GM19328 (cell line): ENCODE measurements at regions not wholly inside any gene's neighbourhood (a gene's known extent, or its start where the extent isn't known, plus 50 kb on each side); places are given as distances from the start of the nearest gene placed in this dataset.
A peak's percentile ranks its signal among the peaks of the same experiment; 100 is the strongest.

ENCODE experiments used
- ATAC-seq: cut with Tn5 transposase; IDR thresholded peaks from one replicate; pipeline ENCODE4 v1.9.1; 2021; ENCODE audit warnings: mild to moderate bottlenecking, moderate library complexity; ENCODE audit not compliant: unreplicated experiment

DNA sequence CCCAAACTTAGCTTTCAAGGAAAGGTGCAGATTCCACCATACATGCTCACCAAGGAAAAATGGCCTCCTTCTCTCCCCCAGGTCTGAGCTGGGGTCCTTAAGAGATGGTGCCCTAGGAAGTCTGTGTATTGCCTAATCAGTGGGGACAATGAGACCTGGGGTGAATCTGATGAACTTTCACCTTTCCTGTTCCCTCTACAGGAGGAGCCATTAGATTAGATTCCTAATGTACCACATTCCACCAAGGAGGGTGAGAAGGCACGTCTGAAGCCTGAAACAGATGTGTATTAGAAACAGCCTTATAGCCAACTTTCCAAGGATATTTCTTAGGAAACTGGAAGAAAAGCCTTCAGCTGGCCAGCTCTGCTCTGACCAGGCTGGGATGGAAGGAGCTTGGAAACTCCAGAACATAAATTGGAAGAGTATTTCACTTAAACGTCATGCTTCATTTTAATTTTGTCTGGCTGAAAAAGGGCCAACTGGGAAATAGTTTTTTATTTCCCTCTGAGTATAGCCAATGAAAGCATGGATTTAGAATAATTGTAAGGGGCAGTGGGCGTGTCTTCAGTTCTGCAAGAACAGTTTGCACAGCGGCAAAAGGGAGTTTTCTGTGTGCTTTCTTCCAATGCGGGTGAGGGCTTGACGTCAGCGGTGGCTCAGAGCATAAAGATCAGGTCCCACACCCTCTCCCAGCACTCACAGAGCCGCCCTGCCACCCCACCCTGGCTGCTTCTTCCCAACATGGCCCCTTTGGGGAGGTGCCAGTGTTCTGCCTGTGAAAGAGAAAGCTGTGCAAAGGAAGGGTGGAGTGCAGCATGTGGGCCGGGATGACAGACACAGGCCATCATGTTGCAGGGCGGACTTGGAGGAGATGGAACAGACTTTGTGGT is 210.9 kb downstream of the ESM1 start:
- ATAC-seq, result no peak

GRCh38 chr5:54772684-54773083 is 212.7 kb downstream of the ESM1 start:
- no peak for ATAC-seq

- no peak for ATAC-seq
Observed at GRCh38 chr5:54772231-54772630, 213.2 kb downstream of the ESM1 start.

GRCh38 chr5:54769746-54770145 is 215.6 kb downstream of the ESM1 start:
- no peak for ATAC-seq

GRCh38 chr5:54769072-54769471 is 216.3 kb downstream of the ESM1 start:
- ATAC-seq, result no peak

DNA sequence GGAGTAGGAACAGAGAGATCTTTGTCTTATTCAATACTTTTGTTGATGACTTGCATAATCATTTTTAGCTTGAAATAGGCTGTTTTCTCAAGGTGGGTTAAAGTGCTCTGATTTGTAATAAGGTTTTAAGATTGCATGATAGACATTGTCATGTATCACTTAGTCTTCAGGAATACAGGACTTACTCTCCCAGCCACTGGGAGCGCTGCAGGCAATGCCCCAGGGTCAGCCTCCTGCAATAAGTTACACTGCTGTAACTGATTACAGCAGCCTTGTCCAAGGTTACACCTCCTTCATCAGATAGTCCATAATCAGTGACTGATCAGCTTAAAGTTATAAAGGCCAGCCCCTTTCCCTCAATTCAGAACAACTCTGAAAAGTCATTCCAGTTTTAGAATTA is 218.6 kb downstream of the ESM1 start:
- ATAC-seq, result no peak

- no peak for ATAC-seq
Observed at GRCh38 chr5:54765165-54766028, 220.0 kb downstream of the ESM1 start.

GRCh38 chr5:54764102-54765090 is 221.0 kb downstream of the ESM1 start:
- ATAC-seq, result no peak

DNA sequence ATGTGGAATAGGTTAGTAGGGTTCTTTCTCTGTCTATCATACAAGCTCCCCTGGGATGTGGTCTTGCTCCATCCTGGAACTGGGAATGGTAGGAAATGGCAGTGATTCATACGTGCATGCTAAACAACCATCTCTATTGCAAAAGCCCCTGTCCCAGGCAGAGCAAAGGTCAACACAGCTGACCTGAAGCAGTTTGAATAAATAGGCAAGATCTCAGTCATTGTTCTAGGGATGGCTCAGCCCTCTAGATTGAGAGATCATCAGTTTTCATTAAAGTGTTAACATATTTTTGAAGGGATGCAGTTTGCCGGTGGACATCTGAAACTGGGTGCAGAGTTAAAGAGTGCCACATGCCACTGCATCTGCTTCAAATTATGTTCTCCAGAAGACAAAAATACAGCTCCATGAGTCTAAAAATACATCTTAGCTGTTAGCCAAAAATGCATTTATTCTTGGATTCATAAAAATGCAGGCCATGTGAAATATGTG is 224.1 kb downstream of the ESM1 start:
- ATAC-seq, result no peak

DNA sequence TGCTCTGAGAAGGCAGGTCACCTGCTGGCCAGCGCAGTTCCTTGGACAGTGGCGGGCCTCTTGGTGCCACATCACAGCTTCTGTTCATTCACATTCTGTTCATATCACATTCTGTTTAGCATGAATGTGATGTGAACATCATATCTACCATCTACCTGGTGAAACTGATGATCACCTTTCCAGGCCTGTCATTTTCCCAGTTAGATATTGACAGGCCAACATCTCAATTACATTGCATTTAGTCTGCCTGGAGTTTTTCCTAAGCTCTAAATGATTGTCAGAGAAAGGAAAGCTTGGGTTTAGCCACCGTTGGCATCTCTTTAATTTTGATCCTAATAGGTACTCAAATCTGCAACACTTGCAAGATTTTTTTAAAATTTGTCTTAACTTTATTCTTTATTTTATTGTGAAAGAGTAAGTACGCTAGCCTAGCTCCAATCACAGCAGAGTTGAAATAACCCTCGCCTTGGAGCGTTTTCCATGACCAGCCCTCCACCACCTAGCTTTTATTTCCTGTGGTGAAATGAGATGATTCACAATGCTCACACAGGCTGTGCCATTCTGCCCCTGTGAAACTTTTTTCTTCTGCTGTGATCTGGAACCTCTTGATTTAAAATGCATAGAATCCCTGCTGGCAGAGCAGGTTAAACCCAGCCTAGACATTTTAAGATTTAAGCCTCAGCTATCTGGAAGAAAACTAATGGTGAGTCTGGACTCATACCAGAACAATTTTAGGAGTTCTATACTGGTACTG is 225.0 kb downstream of the ESM1 start:
- no peak for ATAC-seq

- ATAC-seq, result no peak
Observed at GRCh38 chr5:54758038-54758437, 227.4 kb downstream of the ESM1 start.

- ATAC-seq, result no peak
Observed at GRCh38 chr5:54757541-54757940, 227.9 kb downstream of the ESM1 start.

DNA sequence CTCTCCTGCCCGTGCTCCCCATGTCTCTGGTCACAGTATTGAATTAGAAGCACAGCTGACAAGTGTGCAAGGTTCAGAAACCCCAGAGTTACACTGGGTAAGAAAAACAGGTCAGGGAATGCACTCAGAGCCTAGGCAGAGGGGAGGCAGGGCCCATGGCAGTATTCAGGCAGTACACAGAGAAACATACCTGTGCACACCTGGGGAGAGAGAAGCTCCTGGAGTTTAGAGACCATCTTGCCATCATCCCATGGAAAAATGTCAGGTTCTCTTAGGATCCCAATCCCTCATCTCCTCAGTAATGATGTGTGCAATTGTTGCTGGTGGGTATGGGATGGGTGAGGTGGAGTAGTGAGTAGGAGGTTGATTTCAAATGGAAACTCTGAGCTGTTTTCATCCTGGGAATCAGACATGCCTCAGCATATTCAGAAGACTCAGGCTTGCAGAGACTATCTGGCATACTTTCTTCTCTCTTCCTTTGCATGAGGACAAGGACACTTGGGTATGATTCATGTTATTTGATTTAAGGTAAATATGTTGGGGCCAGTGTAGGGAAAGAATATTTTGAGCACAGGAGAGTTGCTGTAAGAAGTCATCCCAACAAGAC is 228.5 kb downstream of the ESM1 start:
- ATAC-seq, result no peak

DNA sequence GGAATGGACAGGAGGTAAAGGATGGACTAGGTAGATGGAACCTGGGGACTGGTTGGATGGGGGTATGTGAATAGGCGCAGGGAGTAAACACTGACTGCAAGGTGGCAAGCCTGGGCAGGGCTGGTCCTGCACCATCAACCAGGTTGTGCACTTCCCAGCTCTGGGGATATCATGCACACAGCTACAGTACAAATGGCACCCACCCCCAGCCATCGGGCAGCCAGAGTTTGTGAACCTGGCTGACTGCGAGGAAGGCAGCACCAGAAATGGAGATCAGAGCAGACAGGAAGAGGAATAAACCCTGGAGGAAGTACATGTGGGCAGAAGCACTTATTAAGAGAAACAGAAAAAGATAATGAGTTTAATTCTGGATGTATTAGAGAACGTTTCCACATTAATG is 229.1 kb downstream of the ESM1 start:
- ATAC-seq, result no peak

DNA sequence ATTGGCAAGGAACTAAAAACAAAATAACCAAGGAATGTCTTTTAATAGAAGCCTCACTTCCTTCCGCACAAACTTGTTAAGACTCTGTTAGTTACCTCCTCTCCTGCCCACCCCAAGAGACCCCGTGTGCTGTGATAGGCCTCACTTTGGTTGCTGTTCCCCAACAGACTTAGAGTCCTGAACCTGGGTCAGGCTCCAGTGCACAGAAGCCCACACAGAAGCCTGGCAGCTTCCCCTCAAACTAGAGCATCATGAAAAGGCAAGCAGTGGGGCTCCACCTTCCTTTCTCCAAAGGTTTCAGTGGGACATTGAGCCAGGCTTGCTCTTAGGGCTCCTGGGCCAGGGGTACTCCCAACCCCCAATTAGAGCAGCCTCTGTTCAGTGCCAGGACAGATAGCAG is 230.5 kb downstream of the ESM1 start:
- no peak for ATAC-seq

- no peak for ATAC-seq
Observed at GRCh38 chr5:54754420-54754819, 231.0 kb downstream of the ESM1 start.

DNA sequence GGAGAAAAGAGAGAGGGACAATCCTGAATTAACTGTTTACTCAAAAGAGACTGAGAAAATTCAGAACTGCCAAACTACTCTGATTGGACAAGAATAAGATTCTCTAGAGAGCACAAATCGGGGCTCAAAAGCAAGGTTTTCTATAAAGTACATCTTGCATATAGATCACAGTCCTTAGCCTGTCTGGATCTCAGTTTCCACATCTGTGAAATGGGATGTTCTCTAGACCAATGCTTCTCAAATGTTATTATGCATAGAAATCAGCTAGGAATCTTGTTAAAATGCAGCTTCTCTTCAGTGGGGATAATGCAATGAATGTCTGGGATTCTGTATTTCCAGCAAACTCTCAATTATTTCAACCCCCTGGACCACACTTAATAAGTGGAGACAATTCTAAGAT is 231.6 kb downstream of the ESM1 start:
- no peak for ATAC-seq

- peak; percentile 78 for ATAC-seq
Observed at GRCh38 chr5:54753034-54753433, 232.4 kb downstream of the ESM1 start.

- no peak for ATAC-seq
Observed at GRCh38 chr5:54748527-54748926, 231.0 kb downstream of the SNX18 start.
